GM10248 (cell line): ENCODE measurements at regions not wholly inside any gene's neighbourhood (a gene's known extent, or its start where the extent isn't known, plus 50 kb on each side); places are given as distances from the start of the nearest gene placed in this dataset.

Experiments used
- CTCF ChIA-PET: fragments of 300-600 bp; sonication (Branson Sonifier 250); formaldehyde crosslinking; extraction: SDS; loops from one replicate; lab custom pipeline; 2021; ENCODE audit warnings: antibody characterized with exemption; lab: Yijun Ruan, JAX
- POLR2A ChIA-PET: fragments of 350-650 bp; sonication (Branson Sonifier 250); formaldehyde crosslinking; extraction: SDS; loops from one replicate; lab custom pipeline; 2020; ENCODE audit warnings: antibody characterized with exemption; lab: Yijun Ruan, JAX
- DNase-seq: peaks from one replicate; pipeline ENCODE4 v3.0.0; 2012; ENCODE audit errors: extremely low spot score
- CTCF ChIP-seq: IDR thresholded peaks from 2 replicates; pipeline ENCODE4 v1.5.1; 2012; ENCODE audit warnings: mild to moderate bottlenecking, low read depth; ENCODE audit errors: extremely low read depth, missing control alignments, control extremely low read depth

GRCh38 chr2:5393474-5393873, 298.7 kb upstream of the SOX11 start:
- ChIA-PET POLR2A (no interaction called here), CTCF (no interaction called here)
- DNase-seq: no peak
- TF ChIP-seq CTCF: no peak

- CTCF ChIA-PET: interaction anchor here (0.5 kb wide), 1 partner anchor 19 kb away, joined by 3 read pairs; no protein-coding TSS in a partner anchor
These were observed 298.0 kb upstream of the SOX11 start for GRCh38 chr2:5394223-5394622.

GRCh38 chr2:5401115-5401657, 291.0 kb upstream of the SOX11 start:
- no peak for TF ChIP-seq CTCF
- DNase-seq: no peak
- ChIA-PET POLR2A (no interaction called here), CTCF (no interaction called here)

More at GRCh38 chr2:5394223-5394622, 298.0 kb upstream of the SOX11 start:
- POLR2A ChIA-PET: no interaction called here
- TF ChIP-seq CTCF: no peak
- DNase-seq: no peak

GRCh38 chr2:5403392-5403791, 288.8 kb upstream of the SOX11 start:
- ChIA-PET POLR2A (no interaction called here), CTCF (no interaction called here)
- DNase-seq: no peak
- no peak for TF ChIP-seq CTCF

- DNase-seq: no peak
- ChIA-PET CTCF (no interaction called here), POLR2A (no interaction called here)
- TF ChIP-seq CTCF: no peak
These were observed 282.2 kb upstream of the SOX11 start for GRCh38 chr2:5409898-5410381.

- no peak for TF ChIP-seq CTCF
- CTCF ChIA-PET: no interaction called here
- POLR2A ChIA-PET: interaction anchor here (0.6 kb wide), 1 partner anchor 263 kb away, joined by 6 read pairs; no protein-coding TSS in a partner anchor
- no peak for DNase-seq
These were observed 281.0 kb upstream of the SOX11 start for GRCh38 chr2:5410991-5411700.
